Brain microvascular endothelial cell (primary cell): ENCODE measurements at regions not wholly inside any gene's neighbourhood (a gene's known extent, or its start where the extent isn't known, plus 50 kb on each side); places are given as distances from the start of the nearest gene placed in this dataset.

ENCODE experiments used
- DNase-seq: peaks from one replicate; pipeline ENCODE4 v3.0.0-alpha.2; 2020
- H3K27ac ChIP-seq: fragments of 250-450 bp; sonication (Bioruptor Pico); 2 replicates; pipeline ENCODE4 v1.5.1; 2020; ENCODE audit warnings: mild to moderate bottlenecking, moderate library complexity
- H3K27me3 ChIP-seq: fragments of 250-450 bp; sonication (Bioruptor Pico); replicated peaks from 2 replicates; pipeline ENCODE4 v1.5.1; 2020; ENCODE audit warnings: mild to moderate bottlenecking
- H3K36me3 ChIP-seq: fragments of 250-450 bp; sonication (Bioruptor Pico); replicated peaks from 2 replicates; pipeline ENCODE4 v1.5.1; 2020; ENCODE audit warnings: mild to moderate bottlenecking
- H3K4me3 ChIP-seq: 2 replicates; pipeline ENCODE4 v1.5.1; 2011; ENCODE audit warnings: low read depth, mild to moderate bottlenecking, control low read depth, low read length, moderate library complexity
- in situ Hi-C: cut with HindIII; loops from 2 replicates; pipeline ENCODE4 v1.10.0; 2017; ENCODE audit warnings: low sequenced_read_pairs, low pct_ligation_motif_present
- TF ChIP-seq, protein P1 (sequence below): IDR thresholded peaks from 2 replicates; pipeline ENCODE4 v1.5.1; 2011; ENCODE audit warnings: low read depth, mild to moderate bottlenecking, moderate library complexity, low read length, control low read depth, inconsistent platforms; ENCODE audit errors: missing control alignments

DNA sequence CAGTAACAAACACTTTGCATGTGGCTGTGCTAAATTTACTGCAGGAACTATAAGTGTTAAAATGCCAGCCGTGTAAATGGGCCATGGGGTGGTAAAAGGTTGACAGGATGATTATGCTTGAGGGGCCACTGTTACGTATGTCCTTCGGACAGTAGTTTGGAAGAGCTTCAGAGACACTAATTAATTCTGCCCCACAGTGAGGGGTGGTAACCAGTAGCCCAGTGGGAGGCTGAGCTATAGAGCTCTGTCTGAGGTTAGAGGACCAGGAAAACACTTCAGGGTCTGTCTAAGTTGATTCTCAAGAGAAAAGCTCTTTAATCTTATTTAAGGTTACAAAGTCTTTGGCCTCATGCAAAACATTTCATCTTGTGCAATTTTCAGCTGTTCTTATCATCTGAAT is 176.6 kb downstream of the DMRTA1 start:
- in situ Hi-C loops: no loop called here
- DNase-seq: no peak
- Histone ChIP-seq H3K4me3 (no peak overlapping the region), H3K27ac (no peak overlapping the region), H3K36me3 (no peaks in the 10 kb centered on the region), H3K27me3 (no peaks in the 10 kb centered on the region)
- TF ChIP-seq, protein P1, sequence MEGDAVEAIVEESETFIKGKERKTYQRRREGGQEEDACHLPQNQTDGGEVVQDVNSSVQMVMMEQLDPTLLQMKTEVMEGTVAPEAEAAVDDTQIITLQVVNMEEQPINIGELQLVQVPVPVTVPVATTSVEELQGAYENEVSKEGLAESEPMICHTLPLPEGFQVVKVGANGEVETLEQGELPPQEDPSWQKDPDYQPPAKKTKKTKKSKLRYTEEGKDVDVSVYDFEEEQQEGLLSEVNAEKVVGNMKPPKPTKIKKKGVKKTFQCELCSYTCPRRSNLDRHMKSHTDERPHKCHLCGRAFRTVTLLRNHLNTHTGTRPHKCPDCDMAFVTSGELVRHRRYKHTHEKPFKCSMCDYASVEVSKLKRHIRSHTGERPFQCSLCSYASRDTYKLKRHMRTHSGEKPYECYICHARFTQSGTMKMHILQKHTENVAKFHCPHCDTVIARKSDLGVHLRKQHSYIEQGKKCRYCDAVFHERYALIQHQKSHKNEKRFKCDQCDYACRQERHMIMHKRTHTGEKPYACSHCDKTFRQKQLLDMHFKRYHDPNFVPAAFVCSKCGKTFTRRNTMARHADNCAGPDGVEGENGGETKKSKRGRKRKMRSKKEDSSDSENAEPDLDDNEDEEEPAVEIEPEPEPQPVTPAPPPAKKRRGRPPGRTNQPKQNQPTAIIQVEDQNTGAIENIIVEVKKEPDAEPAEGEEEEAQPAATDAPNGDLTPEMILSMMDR: no peak

DNA sequence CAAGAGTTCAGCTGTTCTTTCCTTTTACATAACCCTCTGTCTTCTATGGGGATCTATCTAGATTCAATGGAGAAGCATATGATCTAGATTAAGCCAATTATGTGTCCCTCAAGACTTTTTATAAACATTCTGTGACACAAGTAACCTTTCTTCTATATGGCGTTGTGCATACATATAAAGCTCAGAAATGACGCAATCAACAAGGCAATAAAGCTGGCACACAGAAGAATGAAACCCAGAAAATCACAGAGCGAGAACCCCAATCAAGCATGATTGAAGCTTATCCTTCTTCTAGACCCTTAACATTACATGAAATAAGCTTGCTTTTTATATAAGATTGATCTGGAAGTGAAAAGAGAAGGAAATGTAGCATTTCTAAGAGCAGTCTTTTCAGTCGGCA is 178.9 kb downstream of the DMRTA1 start:
- Histone ChIP-seq H3K4me3 (no peak overlapping the region), H3K27me3 (no peaks in the 10 kb centered on the region), H3K27ac (no peak overlapping the region), H3K36me3 (no peaks in the 10 kb centered on the region)
- DNase-seq: no peak
- in situ Hi-C loops: no loop called here
- TF ChIP-seq, protein P1: no peak

DNA sequence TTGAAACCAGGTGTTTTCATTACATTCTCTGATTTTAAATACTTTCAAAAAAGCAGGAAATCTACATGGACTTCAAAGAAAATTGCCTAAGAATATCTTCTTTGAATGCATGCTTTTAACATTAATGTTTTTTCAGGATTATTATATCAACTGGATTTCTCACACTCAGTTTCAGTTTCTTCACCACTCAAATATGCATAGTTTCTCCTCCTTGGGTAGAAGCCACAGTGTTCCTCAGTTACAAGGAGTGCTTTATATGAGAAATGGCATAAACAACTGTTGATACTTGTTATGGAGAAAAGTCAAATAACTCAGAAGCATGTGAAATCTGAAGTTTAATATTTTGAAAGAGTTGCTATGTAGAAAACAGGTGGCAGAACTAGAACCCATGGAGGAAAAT is 196.9 kb downstream of the DMRTA1 start:
- no peak for DNase-seq
- Histone ChIP-seq H3K27ac (no peak overlapping the region), H3K36me3 (no peaks in the 10 kb centered on the region), H3K27me3 (no peaks in the 10 kb centered on the region), H3K4me3 (no peak overlapping the region)
- in situ Hi-C loops: no loop called here
- TF ChIP-seq, protein P1: no peak

DNA sequence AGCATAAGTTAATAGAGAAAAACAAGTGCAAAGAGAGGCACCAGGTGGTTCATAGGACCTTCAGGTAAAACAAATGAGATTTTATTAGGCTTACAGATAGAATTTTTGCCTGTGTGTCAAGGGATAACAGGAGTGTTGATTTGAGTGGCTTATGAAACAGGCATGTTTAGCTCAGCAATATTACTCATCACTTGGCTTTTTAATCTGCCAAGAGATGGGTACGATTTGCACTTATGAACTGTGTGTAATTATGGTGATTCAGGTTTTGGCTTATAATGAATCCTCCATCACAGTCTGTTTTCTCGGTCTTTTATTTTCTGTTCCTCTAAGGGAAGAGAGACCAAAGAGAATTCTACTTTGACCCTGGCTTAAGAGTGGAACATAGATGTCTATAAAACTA is 199.3 kb downstream of the DMRTA1 start:
- in situ Hi-C loops: no loop called here

DNA sequence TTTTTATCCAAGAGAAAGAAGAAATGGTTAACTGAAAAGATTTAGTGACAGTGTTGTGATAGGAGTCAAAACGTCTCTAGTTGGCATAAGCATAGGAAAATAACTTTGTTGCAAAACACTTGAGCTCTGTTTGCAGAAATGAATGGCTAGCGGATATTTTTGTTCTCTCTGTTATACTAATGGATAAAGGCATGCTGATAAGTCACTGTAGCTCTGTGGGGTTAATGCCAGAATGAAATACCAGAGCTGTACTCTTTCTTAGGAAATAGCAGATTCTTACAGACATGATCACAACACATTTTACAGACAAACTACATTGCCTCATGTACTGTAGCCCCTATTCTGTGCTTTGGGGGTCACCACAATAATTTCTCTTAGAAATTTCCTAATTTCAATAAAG is 202.8 kb downstream of the DMRTA1 start:
- H3K27me3 ChIP-seq: no peaks in the 10 kb centered on the region
- no peak overlapping the region for H3K27ac ChIP-seq
- in situ Hi-C loops: no loop called here
- TF ChIP-seq, protein P1: no peak
- no peak for DNase-seq
- H3K4me3 ChIP-seq: no peak overlapping the region
- no peaks in the 10 kb centered on the region for H3K36me3 ChIP-seq

More for the DNA sequence above, 199.3 kb downstream of the DMRTA1 start:
- no peaks in the 10 kb centered on the region for H3K36me3 ChIP-seq
- H3K27me3 ChIP-seq: no peaks in the 10 kb centered on the region
- DNase-seq: no peak
- TF ChIP-seq, protein P1: no peak
- H3K4me3 ChIP-seq: no peak overlapping the region
- H3K27ac ChIP-seq: no peak overlapping the region

DNA sequence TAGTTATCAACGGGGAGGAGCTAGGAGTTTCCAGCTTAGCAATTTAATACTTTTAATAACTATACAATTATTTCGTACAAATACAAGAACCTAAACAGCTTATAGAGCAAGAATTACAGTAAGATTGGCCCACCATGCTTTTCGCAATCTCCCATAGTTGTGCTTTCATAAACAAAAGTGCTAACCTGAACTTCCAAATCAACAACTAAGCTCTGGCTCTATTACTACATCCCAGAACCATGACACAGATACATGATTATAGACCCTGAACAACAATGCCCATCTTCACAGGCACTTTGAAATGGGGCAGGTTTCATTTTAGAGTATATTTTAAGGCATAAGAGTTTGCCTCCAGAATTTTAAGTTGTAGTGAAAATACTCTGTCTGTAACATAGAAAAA is 203.5 kb downstream of the DMRTA1 start:
- no peak overlapping the region for H3K27ac ChIP-seq
- no peak overlapping the region for H3K4me3 ChIP-seq
- H3K27me3 ChIP-seq: no peaks in the 10 kb centered on the region
- TF ChIP-seq, protein P1: no peak
- no peak for DNase-seq
- in situ Hi-C loops: no loop called here
- no peaks in the 10 kb centered on the region for H3K36me3 ChIP-seq
